AG09309 (cell line): ENCODE measurements at regions not wholly inside any gene's neighbourhood (a gene's known extent, or its start where the extent isn't known, plus 50 kb on each side); places are given as distances from the start of the nearest gene placed in this dataset.

Source experiments
- DNase-seq: peaks from one replicate; pipeline ENCODE4 v3.0.0-alpha.2; 2010; ENCODE audit warnings: low read depth
- H3K4me3 ChIP-seq: 2 replicates; pipeline ENCODE4 v1.5.1; 2011; ENCODE audit warnings: mild to moderate bottlenecking, low read depth, low read length, moderate library complexity; ENCODE audit not compliant: control insufficient read depth
- CTCF ChIP-seq: IDR thresholded peaks from 2 replicates; pipeline ENCODE4 v1.5.1; 2011; ENCODE audit warnings: mild to moderate bottlenecking, low read depth, low read length, inconsistent platforms; ENCODE audit not compliant: insufficient read depth, control insufficient read depth; ENCODE audit errors: missing control alignments

DNA sequence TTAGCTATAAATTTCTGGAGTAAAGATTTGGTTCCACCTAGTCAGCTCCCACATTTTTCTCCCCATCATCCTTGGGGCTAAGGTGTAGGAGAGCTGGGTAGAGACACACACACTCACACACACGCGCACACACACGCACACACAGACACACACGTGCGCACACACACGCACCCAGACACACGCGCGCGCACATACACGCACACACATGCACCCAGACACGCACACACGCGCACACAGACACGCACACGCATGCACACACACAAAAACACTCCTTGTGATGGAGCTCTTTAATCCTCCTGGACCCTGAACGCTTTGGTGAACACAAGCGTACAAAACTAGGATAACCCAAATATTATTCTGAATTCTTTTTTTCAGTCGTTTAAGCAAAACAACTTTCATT is 253.6 kb downstream of the C16orf95 start:
- no peak for DNase-seq
- no peak for TF ChIP-seq CTCF
- H3K4me3 ChIP-seq: no peak overlapping the region

- no peak for TF ChIP-seq CTCF
Measured at GRCh38 chr16:87064731-87065445, 252.3 kb downstream of the C16orf95 start.

DNA sequence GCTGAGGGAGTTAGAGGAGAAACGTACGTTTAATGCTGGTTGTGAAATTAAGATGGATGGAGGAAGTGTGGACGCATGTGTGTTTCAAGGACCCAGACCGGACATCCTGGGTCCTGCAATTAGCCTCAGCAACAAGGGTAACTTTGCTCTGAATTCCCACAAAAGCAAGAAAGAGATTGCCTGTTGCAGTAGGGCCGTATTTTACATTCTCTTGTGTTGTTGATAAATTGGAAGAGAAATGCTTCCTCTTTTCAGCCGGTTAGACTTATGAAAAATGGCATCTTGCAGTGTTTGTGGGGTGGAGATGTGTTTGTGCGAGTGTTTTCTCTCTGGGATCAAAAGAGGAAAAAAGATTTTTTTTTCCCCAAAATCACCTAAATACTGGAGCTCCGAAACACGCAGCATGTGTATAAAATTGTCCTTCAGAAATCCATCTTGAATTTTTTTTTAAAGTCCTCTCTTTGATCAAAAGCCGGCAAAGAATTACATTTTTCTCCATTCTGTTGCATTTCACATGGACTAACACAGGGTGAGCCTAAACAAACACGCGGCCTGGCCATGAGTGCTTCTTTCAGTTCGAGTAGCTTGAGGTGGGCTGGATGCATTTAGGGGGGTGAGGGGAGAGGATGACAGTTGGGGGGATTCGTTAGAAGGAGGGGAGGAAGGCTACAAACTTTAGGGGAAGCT is 251.6 kb downstream of the C16orf95 start:
- TF ChIP-seq CTCF: no peak
- DNase-seq: no peak

More at GRCh38 chr16:87064731-87065445, 252.3 kb downstream of the C16orf95 start:
- H3K4me3 ChIP-seq: no peak overlapping the region
- no peak for DNase-seq

DNA sequence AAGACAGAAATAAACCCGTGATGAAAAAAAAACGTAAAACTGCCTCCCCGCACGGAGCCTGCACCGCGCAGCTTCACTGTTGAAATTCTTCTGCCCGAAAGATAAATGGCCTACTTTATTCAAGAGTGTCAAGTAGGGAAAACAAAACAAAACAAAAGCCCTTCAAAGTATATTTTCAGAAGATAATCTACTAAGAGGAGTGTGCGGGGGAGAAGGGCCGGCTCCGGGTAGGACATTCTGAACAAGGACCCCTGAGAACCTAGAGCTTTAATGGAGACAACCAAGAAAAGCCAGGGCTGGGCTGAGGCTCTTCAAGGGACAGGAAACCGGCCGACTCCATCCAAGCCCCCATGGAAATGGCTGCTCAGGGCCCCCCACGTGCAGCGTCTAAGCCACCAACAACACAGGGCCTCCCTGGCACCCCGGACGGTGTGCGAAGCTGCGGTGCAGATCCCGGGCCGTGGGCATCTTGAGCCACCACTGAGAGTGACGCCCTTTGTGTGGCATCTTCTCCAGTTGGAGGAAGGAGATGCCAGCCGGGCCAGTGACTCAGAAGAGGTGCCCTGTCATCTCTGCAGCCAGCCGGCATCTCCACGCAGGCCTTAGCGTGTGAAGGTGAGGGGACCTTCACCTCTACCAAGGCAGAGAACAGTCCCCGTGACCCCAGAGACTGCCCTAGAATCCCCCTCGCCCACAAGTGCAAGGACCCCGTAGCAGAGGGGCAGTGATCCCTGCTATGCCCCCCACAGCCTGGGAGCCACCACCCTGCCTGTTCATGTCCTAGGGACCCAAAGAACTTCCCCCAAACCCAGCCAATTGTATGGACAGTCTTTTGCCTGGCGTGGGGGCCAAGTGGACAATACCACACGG is 250.8 kb downstream of the C16orf95 start:
- TF ChIP-seq CTCF: no peak
- H3K4me3 ChIP-seq: no peak overlapping the region
- no peak for DNase-seq

More for the DNA sequence above, 251.6 kb downstream of the C16orf95 start:
- no peak overlapping the region for H3K4me3 ChIP-seq

DNA sequence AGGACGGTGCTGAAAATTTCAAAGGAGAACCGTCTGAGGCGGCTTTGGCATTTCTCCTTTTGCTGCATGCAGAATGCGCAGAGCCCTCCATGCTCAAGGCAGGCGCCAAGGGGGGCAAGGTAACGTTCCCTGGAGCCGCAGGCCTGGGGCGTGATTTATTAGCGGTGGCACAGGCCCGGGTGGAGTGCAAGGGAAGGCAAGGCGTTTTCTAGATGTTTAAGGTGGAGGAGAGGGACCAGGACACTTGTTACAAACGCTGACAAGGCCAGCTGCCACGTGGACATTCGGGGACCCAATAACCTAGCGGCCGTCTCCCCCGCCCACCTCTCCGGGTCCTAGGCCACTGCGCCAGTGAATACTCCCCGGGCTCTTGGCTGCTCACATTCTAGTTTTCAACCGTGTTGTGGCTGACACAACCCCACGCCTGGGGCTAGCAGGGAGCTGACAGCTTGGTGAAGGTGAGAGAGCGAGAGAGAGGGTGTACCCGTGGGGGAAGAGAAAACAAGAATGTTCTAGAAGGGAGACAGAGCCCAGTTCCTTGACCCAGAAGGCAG is 250.1 kb downstream of the C16orf95 start:
- no peak for DNase-seq
- no peak for TF ChIP-seq CTCF
- no peak overlapping the region for H3K4me3 ChIP-seq

- no peak overlapping the region for H3K4me3 ChIP-seq
- DNase-seq: no peak
- TF ChIP-seq CTCF: no peak
Measured at GRCh38 chr16:87067836-87068761, 249.1 kb downstream of the C16orf95 start.
